HG03060 (cell line): ENCODE measurements at regions not wholly inside any gene's neighbourhood (a gene's known extent, or its start where the extent isn't known, plus 50 kb on each side); places are given as distances from the start of the nearest gene placed in this dataset.
"Not testable (repeated sequence)": the region's sequence is repeated elsewhere in the genome, so short reads cannot be mapped to it uniquely, and the experiment has no call there.

Experiments used
- ATAC-seq: cut with Tn5 transposase; IDR thresholded peaks from one replicate; pipeline ENCODE4 v1.9.1; 2021; ENCODE audit warnings: low read depth, moderate number of reproducible peaks; ENCODE audit not compliant: unreplicated experiment

DNA sequence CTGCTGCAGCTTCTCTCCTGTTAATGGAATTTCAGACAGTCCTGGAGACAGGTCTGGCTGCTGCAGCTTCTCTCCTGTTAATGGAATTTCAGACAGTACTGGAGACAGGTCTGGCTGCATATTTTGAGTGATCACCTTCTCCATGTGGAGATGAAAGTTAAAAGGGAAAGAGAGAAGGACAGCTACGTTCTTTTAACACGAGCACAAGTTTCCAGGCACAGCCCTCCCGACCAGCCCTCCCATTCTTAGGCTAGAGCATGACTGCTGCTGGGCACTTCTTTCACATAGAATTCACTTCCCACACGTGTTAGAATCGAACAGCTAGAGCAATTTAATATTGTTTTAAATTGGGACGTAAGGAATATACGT is 133.3 kb upstream of the DMRT1 start:
- no peak for ATAC-seq

DNA sequence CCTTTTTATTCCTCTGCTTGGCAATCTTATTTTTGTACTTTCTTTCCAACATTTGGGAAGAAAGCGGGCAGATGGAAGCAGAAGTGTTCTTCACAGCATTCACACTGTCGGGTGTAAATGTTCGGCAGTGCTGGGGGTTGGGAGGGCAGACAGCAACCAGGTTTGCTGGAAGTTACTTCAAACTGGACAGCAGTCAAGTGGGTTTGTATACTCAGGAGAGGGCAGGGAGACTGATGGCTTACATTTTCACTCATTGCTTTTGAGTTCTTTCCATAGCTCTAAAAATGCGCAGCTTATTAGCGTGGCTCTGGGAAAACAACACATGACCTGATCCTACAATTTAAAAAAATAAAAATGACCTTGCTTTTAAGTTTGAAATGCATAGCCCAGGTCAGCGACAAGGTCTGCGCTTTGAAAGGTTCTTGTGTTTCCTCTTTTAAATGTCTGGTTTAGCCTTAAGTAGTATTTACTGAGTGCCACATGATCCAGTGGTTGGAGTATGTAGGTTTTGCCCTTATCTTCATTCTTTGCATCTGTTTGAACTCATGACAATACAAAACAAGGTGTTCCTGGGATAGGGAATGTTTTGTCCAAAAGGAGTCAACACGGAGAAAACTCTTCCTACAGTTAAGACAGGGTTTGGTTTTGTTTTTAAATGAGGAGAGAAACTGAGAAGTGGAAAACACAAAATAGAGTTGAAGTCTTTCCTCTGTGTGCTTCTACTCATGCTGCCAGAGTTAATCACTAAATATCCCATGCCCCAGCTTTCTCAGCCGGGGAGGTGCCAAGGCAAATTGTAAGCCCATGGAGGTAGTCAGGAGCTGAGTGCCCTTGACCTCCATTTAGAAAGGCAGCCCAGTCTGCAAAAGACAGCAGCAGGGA is 132.7 kb upstream of the DMRT1 start:
- ATAC-seq = no peak

DNA sequence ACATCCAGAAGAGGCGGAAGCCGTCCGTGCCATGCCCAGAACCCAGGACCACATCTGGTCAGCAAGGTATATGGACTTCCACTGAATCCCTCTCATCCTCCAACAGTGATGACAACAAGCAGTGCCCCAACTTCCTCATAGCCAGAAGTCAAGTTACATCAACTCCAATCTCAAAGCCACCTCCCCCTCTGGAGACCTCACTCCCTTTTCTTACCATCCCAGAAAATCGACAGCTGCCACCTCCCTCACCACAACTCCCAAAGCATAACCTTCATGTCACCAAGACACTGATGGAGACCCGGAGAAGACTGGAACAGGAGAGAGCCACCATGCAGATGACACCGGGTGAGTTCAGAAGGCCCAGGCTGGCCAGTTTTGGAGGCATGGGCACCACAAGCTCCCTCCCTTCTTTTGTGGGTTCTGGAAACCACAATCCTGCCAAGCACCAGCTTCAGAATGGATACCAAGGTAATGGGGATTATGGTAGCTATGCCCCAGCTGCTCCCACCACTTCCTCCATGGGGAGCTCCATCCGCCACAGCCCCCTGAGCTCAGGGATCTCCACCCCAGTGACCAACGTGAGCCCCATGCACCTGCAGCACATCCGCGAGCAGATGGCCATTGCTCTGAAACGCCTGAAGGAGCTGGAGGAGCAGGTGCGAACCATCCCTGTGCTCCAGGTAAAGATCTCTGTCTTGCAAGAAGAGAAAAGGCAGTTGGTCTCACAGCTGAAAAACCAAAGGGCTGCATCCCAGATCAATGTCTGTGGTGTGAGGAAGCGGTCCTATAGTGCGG is 130.3 kb upstream of the DMRT1 start:
- no peak for ATAC-seq

DNA sequence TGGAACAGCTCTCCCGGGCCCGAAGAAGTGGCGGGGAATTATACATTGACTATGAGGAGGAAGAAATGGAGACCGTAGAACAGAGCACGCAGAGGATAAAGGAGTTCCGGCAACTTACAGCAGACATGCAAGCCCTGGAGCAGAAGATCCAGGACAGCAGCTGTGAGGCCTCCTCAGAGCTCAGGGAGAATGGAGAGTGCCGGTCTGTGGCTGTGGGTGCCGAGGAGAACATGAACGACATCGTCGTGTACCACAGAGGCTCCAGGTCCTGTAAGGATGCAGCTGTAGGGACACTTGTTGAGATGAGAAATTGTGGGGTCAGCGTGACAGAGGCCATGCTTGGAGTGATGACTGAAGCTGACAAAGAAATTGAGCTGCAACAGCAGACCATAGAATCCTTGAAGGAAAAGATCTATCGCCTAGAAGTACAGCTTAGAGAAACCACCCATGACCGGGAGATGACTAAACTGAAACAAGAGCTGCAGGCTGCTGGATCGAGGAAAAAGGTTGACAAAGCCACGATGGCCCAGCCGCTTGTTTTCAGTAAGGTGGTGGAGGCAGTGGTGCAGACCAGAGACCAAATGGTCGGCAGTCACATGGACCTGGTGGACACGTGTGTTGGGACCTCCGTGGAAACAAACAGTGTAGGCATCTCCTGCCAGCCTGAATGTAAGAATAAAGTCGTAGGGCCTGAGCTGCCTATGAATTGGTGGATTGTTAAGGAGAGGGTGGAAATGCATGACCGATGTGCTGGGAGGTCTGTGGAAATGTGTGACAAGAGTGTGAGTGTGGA is 129.5 kb upstream of the DMRT1 start:
- no peak for ATAC-seq

DNA sequence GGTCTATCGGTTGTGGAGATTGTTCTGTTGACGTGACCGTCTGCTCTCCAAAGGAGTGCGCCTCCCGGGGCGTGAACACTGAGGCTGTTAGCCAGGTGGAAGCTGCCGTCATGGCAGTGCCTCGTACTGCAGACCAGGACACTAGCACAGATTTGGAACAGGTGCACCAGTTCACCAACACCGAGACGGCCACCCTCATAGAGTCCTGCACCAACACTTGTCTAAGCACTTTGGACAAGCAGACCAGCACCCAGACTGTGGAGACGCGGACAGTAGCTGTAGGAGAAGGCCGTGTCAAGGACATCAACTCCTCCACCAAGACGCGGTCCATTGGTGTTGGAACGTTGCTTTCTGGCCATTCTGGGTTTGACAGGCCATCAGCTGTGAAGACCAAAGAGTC is 128.9 kb upstream of the DMRT1 start:
- ATAC-seq = no peak

DNA sequence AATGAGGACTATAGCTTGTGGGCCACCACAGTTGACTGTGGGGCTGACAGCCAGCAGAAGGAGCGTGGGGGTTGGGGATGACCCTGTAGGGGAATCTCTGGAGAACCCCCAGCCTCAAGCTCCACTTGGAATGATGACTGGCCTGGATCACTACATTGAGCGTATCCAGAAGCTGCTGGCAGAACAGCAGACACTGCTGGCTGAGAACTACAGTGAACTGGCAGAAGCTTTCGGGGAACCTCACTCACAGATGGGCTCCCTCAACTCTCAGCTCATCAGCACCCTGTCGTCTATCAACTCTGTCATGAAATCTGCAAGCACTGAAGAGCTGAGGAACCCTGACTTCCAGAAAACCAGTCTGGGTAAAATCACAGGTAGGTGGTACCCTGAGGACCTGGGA is 128.4 kb upstream of the DMRT1 start:
- no peak for ATAC-seq

DNA sequence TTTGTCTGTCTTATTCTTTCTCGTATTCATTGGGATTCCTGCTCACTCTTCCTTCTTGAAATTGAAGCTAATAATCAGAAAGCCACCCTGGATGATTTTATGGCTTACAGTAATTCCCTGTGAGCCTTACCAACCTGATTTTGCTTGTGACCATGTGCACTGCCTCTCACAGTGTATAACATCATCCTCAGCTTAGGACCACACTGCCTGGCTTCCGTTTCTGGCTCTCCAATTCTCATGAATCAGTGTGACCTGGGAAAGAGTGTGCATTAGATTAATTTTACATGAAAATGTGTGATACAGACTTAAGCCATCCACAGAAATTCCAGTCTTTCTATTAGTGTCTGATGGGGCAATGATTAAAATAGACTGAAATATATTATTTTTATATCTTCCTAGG is 126.8 kb upstream of the DMRT1 start:
- ATAC-seq = no peak

DNA sequence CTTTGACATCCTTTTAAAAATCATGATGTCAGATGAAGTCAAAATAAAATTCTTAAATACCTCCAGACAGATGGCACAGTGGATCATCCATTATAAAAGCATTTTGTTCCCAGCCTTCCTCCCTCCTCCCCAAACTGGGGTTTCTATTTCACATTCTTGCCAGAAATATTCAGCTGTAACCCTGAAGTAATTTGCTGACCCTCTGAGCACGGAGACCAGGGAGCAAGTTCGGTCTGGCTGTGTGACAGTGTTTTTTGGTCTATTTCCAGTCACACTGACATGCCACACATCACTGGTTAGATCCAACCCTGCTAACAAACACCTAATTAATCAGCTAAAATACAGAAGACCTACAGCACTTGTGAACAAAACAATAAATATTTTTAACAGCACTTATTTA is 126.2 kb upstream of the DMRT1 start:
- no peak for ATAC-seq

DNA sequence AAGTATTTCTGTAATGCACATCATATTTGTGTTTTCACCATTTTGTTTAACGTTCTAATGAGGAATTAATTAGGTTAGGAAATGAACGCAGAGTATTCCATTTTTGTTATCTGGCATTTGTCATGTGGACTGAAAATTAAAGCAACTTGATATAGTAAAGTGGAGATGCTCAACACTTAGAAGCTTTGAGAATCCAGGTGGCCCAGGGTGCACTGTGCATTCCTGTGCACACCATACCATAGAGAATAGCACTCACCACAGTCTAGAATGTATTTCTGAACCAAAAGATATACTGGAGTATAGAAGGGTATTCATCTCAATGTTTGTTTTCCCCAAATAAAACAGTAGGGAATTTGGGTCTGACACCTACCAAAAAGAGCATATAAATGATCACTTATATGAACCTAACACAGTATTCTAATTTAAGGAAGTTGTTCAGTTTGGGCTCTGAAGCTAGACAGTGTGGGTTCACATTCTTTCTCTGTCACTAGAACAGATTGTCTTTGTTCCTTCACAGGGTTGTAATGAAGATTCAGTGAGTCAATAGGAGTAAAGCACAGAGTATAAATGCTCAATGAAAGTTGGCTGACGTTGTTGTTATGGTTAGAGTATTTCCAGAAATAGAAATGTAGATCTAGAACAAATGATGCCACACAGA is 125.6 kb upstream of the DMRT1 start:
- ATAC-seq = no peak

DNA sequence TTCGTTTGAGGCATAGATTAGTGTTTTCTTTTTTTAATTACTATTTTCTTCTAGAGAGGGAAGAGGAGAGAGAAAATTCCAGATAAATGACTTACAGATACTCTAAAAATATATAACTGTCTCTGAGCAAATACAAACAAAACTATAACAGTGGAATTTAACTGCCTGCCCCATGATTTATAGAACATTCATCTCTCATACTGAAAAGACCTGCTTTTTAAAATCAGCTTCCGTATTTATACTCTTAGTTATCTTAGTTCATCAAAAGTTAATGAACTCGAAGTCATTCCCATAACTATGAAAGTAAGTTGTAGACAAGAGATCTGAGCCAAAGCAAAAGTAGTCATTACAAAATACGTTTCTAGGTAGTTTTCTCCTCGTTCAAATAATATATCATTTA is 123.8 kb upstream of the DMRT1 start:
- no peak for ATAC-seq

DNA sequence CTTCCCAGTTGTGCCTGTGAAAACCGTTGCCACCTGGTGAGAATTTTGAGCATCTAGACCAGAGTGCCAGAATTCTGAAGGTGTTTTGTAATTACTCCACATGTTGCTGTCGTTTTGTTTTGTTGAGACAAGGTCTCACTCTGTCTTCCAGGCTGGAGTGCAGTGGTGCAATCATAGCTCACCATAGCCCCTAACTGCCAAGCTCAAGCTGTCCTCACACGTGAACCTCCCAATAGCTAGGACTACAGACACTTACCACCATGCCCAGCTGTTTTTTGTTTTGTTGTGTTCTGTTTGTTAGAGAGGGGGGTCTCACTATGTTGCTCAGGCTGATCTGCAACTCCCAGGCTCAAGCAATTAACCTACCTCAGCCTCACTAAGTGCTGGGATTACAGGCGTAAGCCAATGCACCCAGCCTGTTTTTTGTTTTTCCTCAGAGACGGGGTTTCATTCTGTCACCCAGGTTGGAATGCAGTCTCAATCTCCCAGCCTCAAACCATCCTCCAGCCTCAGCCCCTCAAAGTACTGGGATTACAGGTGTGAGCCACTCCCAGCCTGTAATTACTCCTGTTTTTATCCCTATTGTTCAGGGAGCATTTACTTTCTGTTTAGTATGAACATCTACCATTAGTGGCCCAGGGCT is 121.1 kb upstream of the DMRT1 start:
- ATAC-seq = no peak

DNA sequence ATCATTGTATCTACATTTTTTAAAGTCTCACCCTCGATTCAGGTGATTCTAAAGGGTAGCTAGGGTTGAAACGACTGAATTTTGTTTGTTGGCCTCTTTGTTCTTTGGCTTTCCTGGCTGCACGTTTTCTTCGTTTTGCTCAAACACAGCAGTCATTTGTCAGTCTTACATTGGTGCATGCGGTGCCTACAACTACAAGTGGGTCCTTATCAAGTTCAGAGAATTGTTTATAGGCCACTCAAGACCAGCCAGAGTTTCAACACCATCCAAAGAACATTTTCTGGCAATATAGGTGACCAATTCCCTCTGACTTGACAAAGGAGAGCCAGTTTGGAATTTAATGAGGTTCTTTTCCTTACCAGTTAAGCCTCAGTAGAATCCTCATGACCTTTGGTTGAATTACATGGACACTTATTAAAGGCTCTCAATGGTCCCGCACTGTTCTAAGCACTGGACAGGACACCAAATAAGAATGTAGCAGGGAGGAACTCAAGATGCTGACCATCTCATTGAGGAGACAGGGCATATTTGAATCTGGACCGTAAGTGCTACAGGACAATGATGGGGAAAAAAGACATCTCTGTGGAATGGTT is 119.0 kb upstream of the DMRT1 start:
- no peak for ATAC-seq

DNA sequence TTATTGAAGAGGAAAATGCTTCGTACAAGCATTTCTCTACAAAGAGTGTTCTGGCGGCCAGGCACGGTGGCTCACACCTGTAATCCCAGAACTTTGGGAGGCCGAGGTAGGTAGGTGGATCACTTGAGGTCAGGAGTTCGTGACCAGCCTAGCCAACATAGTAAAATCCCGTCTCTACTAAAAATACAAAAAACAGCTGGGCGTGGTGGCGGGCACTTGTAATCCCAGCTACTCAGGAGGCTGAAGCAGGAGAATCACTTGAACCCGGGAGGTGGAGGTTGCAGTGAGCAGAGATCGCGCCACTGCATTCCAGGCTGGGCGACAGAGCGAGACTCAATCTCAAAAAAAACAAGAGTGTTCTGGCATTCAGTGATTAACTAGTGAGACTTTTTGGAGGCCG is 117.0 kb upstream of the DMRT1 start:
- not testable (repeated sequence) for ATAC-seq

DNA sequence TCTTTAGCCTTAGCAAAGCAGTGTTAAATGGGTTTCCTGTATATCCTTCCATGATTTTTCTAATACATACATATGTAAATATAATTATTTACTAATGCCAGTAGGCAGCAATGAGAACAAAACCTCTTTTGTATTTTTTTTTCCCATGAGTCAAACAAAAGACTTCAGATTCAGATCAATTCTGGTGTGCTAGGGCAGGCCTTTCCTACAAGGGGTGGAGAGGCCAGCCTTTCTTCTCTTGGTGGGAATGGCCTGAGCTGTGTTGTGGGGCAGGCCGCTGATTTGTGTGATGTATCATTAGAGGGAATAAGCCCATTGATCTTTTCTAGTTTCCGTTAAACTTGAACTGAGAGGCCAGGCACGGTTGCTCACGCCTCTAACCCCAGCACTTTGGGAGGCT is 115.5 kb upstream of the DMRT1 start:
- no peak for ATAC-seq

DNA sequence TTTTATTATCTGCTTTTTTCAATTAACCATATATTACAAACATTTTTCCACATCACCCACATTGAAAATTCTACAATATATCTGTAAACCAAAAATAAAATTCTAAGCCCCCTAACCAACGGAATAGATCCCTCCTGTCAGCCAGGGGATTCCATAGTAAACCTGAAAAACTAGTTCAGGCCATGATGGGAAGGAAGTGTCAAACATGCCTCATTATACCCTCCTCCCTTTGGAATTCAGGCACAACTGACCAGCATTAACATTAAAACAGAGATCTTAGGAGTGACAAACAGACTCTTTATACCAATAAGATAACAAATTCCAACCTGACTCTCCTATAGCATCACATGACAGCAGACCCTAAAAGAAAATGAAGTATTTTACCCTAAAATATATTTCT is 113.7 kb upstream of the DMRT1 start:
- ATAC-seq = no peak

DNA sequence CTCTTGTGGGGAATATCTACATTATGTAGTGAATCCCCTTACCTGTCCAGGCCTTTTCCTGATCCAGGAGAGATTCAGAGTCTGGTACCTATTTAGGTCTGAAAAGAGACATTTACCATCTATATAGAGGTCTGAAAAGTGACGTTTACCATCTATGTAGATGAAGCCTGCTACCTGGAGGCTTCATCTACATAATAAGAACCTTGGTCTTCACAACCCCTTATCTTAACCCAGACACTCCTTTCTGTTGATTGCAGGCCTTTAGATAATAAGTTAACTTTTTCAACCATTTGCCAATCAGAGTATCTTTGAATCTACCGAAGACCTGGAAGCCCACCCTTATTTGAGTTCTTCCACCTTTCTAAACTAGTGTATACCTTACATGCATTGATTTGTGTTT is 113.0 kb upstream of the DMRT1 start:
- no peak for ATAC-seq

DNA sequence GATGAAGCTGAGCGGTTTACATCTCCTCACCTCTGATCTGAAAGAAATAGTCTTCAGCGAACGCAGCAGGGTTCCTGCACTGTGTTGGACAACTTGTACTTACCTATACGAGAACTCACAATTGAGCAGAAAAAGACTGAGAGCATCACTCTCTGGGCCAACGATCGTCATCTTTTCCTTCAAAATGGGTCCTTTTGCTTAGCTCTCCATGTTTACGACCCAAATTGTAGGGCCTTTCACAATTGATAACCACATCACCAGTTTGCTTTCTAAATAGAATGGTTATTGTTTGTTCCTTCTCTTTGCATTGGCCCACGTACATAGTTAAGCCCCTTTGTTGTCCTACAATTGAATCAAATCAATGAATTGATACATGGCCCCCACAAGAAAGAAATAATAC is 110.0 kb upstream of the DMRT1 start:
- ATAC-seq = no peak

DNA sequence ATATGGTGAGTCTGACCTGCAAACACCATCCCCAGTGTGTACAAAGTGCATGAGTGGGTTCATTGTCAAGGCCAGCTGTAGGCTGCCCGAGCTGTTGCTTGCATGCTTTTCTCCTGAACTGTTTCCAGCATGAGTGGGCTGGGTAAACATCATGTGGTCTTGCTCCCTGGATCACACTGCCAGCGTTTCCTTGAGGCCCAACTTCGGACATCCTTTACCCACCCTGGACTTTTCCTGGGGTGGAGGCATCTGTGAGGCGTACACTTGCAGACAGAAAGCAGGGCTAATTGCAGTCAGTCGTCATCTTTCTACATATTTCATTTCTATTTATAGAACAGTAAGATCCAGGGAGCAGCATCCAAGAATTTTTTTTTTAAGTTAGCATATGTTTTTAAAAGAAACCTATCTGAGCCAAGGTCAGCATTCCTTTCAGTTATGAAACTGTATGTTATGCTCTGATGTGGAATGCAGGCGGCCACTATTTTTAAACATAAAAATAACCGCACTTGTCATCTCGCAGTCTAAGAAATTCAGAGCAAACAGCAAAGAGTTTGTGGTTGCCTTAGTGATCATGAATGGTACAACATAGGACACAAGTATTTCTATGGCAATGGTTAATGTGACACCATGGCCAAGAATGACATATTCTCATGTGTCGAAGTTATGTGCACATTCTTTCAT is 106.5 kb upstream of the DMRT1 start:
- ATAC-seq = no peak

DNA sequence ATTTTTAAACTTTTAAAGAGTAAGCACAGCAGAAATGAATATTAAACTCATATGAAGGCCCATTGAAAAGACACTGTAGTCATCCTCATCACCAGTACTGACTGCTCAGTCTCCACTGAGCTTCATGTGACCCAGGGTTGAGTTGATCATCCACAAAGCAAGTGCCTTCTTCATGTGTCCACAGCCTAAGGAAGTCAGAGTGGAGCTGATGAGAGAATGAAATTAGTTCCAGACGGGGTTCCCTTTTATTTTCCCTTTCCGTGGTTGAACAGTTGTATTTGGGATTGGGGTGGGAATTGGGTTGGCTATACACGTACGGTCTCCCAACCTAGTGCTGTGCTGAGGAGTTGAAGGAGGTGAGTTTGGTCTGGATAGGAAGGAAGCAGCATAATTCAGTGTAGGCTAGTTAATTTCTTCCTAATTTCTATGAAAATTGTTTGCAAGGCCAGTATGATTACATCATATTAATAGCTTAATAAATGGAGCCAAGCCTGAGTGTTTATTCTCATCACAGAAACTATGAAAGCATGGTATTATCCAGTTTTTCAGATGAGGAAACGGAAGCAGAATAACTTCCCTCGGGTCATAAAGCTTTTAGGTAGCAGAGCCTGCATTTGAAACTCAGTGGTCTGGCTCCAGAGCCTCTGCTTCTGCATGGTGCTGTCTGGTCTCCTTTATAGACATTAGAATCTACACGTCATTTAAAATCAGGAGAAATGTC is 103.9 kb upstream of the DMRT1 start:
- no peak for ATAC-seq
